CD4-positive, alpha-beta T cell (primary cell): ENCODE measurements at regions not wholly inside any gene's neighbourhood (a gene's known extent, or its start where the extent isn't known, plus 50 kb on each side); places are given as distances from the start of the nearest gene placed in this dataset.

Source experiments
- ATAC-seq: fragments of 200-7000 bp; cut with Tn5 transposase; one replicate; pipeline ENCODE4 v1.10.0; 2022; ENCODE audit warnings: mild to moderate bottlenecking; ENCODE audit not compliant: poor library complexity
- CTCF ChIA-PET: fragments of 350-600 bp; sonication (Branson Sonifier 250); formaldehyde crosslinking; loops from one replicate; lab custom pipeline; 2021; ENCODE audit warnings: antibody characterized with exemption, inconsistent platforms; lab: Charles Lee
- POLR2A ChIA-PET: fragments of 350-600 bp; sonication (Branson Sonifier 250); formaldehyde crosslinking; loops from one replicate; lab custom pipeline; 2021; ENCODE audit warnings: antibody characterized with exemption, inconsistent platforms; lab: Charles Lee
- DNase-seq, 14 experiments: peaks; one replicate each; pipeline ENCODE4 v3.0.0-alpha.2; 2013 to 2020; ENCODE audit warnings: mixed read lengths in 2 of 14
- H3K27ac ChIP-seq, 2 donors: one replicate each; pipeline versions ENCODE4 v1.5.1 to v1.7.0; 2013; ENCODE audit warnings: low read length in 2 of 2, low read depth in 1 of 2, mild to moderate bottlenecking in 1 of 2
- H3K27me3 ChIP-seq, 2 experiments: 1 replicate in 1 of 2; 2 replicates in 1 of 2; pipeline versions ENCODE4 v1.6.1 to v1.7.0; 2013; ENCODE audit warnings: low read length in 2 of 2, control low read depth in 1 of 2, mild to moderate bottlenecking in 1 of 2, moderate library complexity in 1 of 2; ENCODE audit not compliant: insufficient read depth in 2 of 2, control insufficient read depth in 1 of 2
- H3K36me3 ChIP-seq: one replicate; pipeline ENCODE4 v1.6.1; 2013; ENCODE audit warnings: low read length, control low read depth; ENCODE audit not compliant: insufficient read depth
- H3K4me1 ChIP-seq: one replicate; pipeline ENCODE4 v1.6.1; 2013; ENCODE audit warnings: low read length, control low read depth; ENCODE audit not compliant: insufficient read depth
- H3K4me3 ChIP-seq: one replicate; pipeline ENCODE4 v1.5.1; 2013; ENCODE audit warnings: mild to moderate bottlenecking, low read length, moderate library complexity
- H3K9me3 ChIP-seq, 2 experiments: 1 replicate in 1 of 2; 2 replicates in 1 of 2; pipeline versions ENCODE4 v1.6.1 to v1.7.0; 2013; ENCODE audit warnings: low read length in 2 of 2, mild to moderate bottlenecking in 2 of 2, control low read depth in 1 of 2, moderate library complexity in 1 of 2; ENCODE audit not compliant: control insufficient read depth in 1 of 2, insufficient read depth in 1 of 2
- H3K27ac Mint-ChIP-seq: one replicate; pipeline ENCODE4 v1.8.0; 2020; ENCODE audit warnings: mixed read lengths
- H3K27me3 Mint-ChIP-seq: one replicate; pipeline ENCODE4 v1.8.0; 2021; ENCODE audit warnings: mixed read lengths
- H3K36me3 Mint-ChIP-seq: one replicate; pipeline ENCODE4 v1.8.0; 2021; ENCODE audit warnings: low read depth, mixed read lengths
- H3K4me1 Mint-ChIP-seq: one replicate; pipeline ENCODE4 v1.8.0; 2021; ENCODE audit warnings: low read depth, mixed read lengths
- H3K4me3 Mint-ChIP-seq: one replicate; pipeline ENCODE4 v1.8.0; 2020; ENCODE audit warnings: mild to moderate bottlenecking, mixed read lengths
- H3K9me3 Mint-ChIP-seq: one replicate; pipeline ENCODE4 v1.8.0; 2020; ENCODE audit warnings: mixed read lengths
- CTCF ChIP-seq: fragments of 200-600 bp; IDR thresholded peaks from one replicate; pipeline ENCODE4 v1.8.0; 2022; ENCODE audit warnings: antibody characterized with exemption, mild to moderate bottlenecking
- intact Hi-C, 2 experiments: fragments of 100-400 bp; cut with DNase I in 1 of 2; cut with micrococcal nuclease in 1 of 2; formaldehyde crosslinking; loops; one replicate each; pipeline versions ENCODE4 v1.15.1 to v1.9.0; 2023 to 2025; cut with DNase I, micrococcal nuclease

GRCh38 chr5:124664287-124664686 lies 82.2 kb downstream of the ZNF608 start:
- H3K27ac ChIP-seq, result no peak overlapping the region
- H3K27me3 Mint-ChIP-seq, result peaks cover 50% of the 10 kb centered on the region
- H3K4me3 Mint-ChIP-seq, result no peak overlapping the region
- no peaks in the 10 kb centered on the region for H3K4me1 ChIP-seq
- intact Hi-C loops, result no loop called here
- ChIA-PET CTCF (interaction anchor here (1.0 to 1.1 kb wide), 2 partner anchors 10 to 31 kb away, joined by 3 read pairs; no protein-coding TSS in a partner anchor), POLR2A (no interaction called here)
- H3K4me3 ChIP-seq, result no peak overlapping the region
- TF ChIP-seq CTCF, result no peak
- DNase-seq (no peak), ATAC-seq (no peak)
- no peaks in the 10 kb centered on the region for H3K9me3 Mint-ChIP-seq
- no peaks in the 10 kb centered on the region for H3K4me1 Mint-ChIP-seq
- no peaks in the 10 kb centered on the region for H3K36me3 ChIP-seq
- peaks cover 0 to 3% of the 10 kb centered on the region in 2 experiments for H3K9me3 ChIP-seq
- no peaks in the 10 kb centered on the region for H3K27me3 ChIP-seq
- H3K36me3 Mint-ChIP-seq, result no peaks in the 10 kb centered on the region
- no peak overlapping the region for H3K27ac Mint-ChIP-seq

DNA sequence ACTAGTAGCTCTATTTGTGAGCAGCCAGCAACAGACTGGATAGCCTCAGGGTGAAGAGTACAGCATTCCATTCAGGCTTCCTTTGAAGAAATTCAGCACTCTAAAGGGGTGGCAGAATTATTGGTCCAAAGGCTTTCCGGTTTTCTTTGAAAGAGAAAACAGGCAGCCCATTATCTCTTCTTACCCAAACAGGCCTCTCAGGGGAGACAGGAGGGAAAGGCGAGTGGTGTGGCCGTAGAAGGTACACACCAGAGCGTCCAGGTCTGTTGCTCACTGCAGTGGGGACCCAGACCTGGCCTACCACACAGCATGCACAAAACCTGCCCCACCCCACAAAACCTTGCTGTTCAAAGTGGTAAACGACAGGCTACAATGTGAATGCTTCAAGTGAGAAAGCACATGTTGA lies 83.3 kb downstream of the ZNF608 start:
- DNase-seq (no peak), ATAC-seq (no peak)
- Histone ChIP-seq H3K27me3 (no peaks in the 10 kb centered on the region), H3K4me1 (no peaks in the 10 kb centered on the region), H3K36me3 (no peaks in the 10 kb centered on the region), H3K4me3 (no peak overlapping the region), H3K9me3 (no peaks in the 10 kb centered on the region), H3K27ac (no peak overlapping the region)
- Mint-ChIP-seq H3K4me1 (no peaks in the 10 kb centered on the region), H3K36me3 (no peaks in the 10 kb centered on the region), H3K27ac (no peak overlapping the region), H3K27me3 (peaks cover 50% of the 10 kb centered on the region), H3K4me3 (no peak overlapping the region), H3K9me3 (no peaks in the 10 kb centered on the region)
- POLR2A ChIA-PET, result interaction anchor here (0.6 kb wide), 1 partner anchor 102 kb away, joined by 3 read pairs; no protein-coding TSS in a partner anchor
- CTCF ChIA-PET, result interaction anchor here (1.0 kb wide), 1 partner anchor 30 kb away, joined by 3 read pairs; no protein-coding TSS in a partner anchor
- TF ChIP-seq CTCF, result no peak
- intact Hi-C loops, result no loop called here

DNA sequence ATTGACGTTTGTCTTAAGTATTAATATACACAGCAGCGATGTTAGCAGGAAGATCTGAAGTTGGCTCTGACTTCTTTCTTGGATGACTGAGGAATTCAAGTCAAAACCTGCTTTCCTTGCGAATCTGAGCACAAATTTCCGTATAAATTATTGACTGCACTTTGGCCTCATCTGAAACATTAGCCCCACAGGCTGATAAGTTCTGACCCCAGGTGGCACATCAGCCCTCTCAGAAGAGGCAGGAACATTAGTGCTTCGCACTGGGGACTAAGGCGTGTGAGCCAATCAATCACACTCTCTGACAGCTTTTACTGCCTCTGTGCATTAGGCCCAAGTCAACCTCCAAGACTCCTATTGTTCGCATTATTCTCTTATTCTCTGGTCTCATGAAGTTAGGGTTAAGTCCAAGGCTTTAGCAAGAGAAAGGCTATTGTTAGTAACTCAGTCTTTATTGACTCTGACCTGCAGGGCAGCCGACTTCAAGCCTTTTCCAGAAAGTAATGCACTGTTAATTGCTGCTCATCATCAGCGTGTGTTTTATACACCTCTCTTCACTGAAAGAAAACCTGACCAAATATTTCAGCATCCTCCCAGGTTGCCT lies 84.2 kb downstream of the ZNF608 start:
- H3K9me3 ChIP-seq, result no peaks in the 10 kb centered on the region
- POLR2A ChIA-PET, result interaction anchor here (0.6 kb wide), 1 partner anchor 101 kb away, joined by 3 read pairs; no protein-coding TSS in a partner anchor
- CTCF ChIA-PET, result no interaction called here
- H3K36me3 ChIP-seq, result no peaks in the 10 kb centered on the region
- Mint-ChIP-seq H3K36me3 (no peaks in the 10 kb centered on the region), H3K27ac (no peak overlapping the region), H3K9me3 (no peaks in the 10 kb centered on the region), H3K4me1 (no peaks in the 10 kb centered on the region), H3K27me3 (peaks cover 55% of the 10 kb centered on the region), H3K4me3 (no peak overlapping the region)
- H3K27ac ChIP-seq, result no peak overlapping the region
- intact Hi-C loops, result no loop called here
- ATAC-seq, result no peak
- no peaks in the 10 kb centered on the region for H3K4me1 ChIP-seq
- no peaks in the 10 kb centered on the region for H3K27me3 ChIP-seq
- no peak overlapping the region for H3K4me3 ChIP-seq
- TF ChIP-seq CTCF, result no peak
- no peak for DNase-seq
